HL-60 (cell line): ENCODE measurements at regions not wholly inside any gene's neighbourhood (a gene's known extent, or its start where the extent isn't known, plus 50 kb on each side); places are given as distances from the start of the nearest gene placed in this dataset.
"Not testable (repeated sequence)": the region's sequence is repeated elsewhere in the genome, so short reads cannot be mapped to it uniquely, and the experiment has no call there.

Experiments used
- DNase-seq, 2 experiments: peaks; one replicate each; pipeline ENCODE4 v3.0.0-alpha.2; 2010 to 2020; ENCODE audit warnings: low read depth in 1 of 2, low spot score in 1 of 2
- H3K27ac ChIP-seq: fragments of 250-450 bp; sonication (Bioruptor Pico); replicated peaks from 2 replicates; pipeline ENCODE4 v1.5.1; 2020; ENCODE audit warnings: mild to moderate bottlenecking, moderate library complexity
- H3K27me3 ChIP-seq: fragments of 250-450 bp; sonication (Bioruptor Pico); 2 replicates; pipeline ENCODE4 v1.5.1; 2021; ENCODE audit warnings: mild to moderate bottlenecking, moderate library complexity; ENCODE audit not compliant: insufficient read depth, poor library complexity, severe bottlenecking
- H3K4me3 ChIP-seq: replicated peaks from 2 replicates; pipeline ENCODE4 v1.5.1; 2011; ENCODE audit warnings: mild to moderate bottlenecking, control low read depth, low read length; ENCODE audit not compliant: insufficient read depth
- CTCF ChIP-seq: IDR thresholded peaks from one replicate; pipeline ENCODE4 v1.5.1; 2011; ENCODE audit warnings: low read length, control low read depth, inconsistent platforms; ENCODE audit not compliant: insufficient read depth
- GABPA ChIP-seq: IDR thresholded peaks from 2 replicates; pipeline ENCODE4 v1.6.1; 2012; ENCODE audit warnings: low read depth
- POLR2AphosphoS5 ChIP-seq: IDR thresholded peaks from 2 replicates; pipeline ENCODE4 v1.6.1; 2012; ENCODE audit warnings: low read depth
- REST ChIP-seq: IDR thresholded peaks from 2 replicates; pipeline ENCODE4 v1.6.1; 2012; ENCODE audit warnings: low read depth; ENCODE audit not compliant: insufficient replicate concordance
- SPI1 ChIP-seq: IDR thresholded peaks from 2 replicates; pipeline ENCODE4 v1.6.1; 2012; ENCODE audit warnings: low read depth, mild to moderate bottlenecking, borderline replicate concordance

- TF ChIP-seq REST (no peak), CTCF (no peak), POLR2AphosphoS5 (no peak), GABPA (no peak), SPI1 (no peak)
- no peak overlapping the region for H3K4me3 ChIP-seq
- H3K27ac ChIP-seq: no peak overlapping the region
- H3K27me3 ChIP-seq: peaks cover 2% of the 10 kb centered on the region
- DNase-seq: no peak
Measured at GRCh38 chr7:152949790-152950189, 190.2 kb downstream of the ACTR3B start.

GRCh38 chr7:152956006-152956405 is 196.5 kb downstream of the ACTR3B start:
- no peak overlapping the region for H3K4me3 ChIP-seq
- TF ChIP-seq REST (no peak), GABPA (no peak), SPI1 (no peak)
- DNase-seq: no peak
- H3K27ac ChIP-seq: no peak overlapping the region
- H3K27me3 ChIP-seq: no peaks in the 10 kb centered on the region

GRCh38 chr7:152959610-152960009 is 200.1 kb downstream of the ACTR3B start:
- TF ChIP-seq REST (no peak), CTCF (no peak), POLR2AphosphoS5 (no peak), GABPA (no peak), SPI1 (no peak)
- Histone ChIP-seq H3K27ac (no peak overlapping the region), H3K4me3 (no peak overlapping the region), H3K27me3 (no peaks in the 10 kb centered on the region)
- DNase-seq: no peak

GRCh38 chr7:152961796-152962195 is 202.2 kb downstream of the ACTR3B start:
- not testable (repeated sequence) for H3K27ac ChIP-seq, H3K4me3 ChIP-seq, DNase-seq, H3K27me3 ChIP-seq
